Activated CD4-positive, alpha-beta T cell treated with anti-CD3 and anti-CD28 coated beads, Interleukin-10, Interleukin-2, amounts not matched to agents 100 ng/mL and 50 ng/mL, durations not matched to agents 16 hours and 8 hours (primary cell): ENCODE measurements at regions not wholly inside any gene's neighbourhood (a gene's known extent, or its start where the extent isn't known, plus 50 kb on each side); places are given as distances from the start of the nearest gene placed in this dataset.

Source experiments
- DNase-seq: peaks from one replicate; pipeline ENCODE4 v3.0.0-alpha.2; 2020

DNA sequence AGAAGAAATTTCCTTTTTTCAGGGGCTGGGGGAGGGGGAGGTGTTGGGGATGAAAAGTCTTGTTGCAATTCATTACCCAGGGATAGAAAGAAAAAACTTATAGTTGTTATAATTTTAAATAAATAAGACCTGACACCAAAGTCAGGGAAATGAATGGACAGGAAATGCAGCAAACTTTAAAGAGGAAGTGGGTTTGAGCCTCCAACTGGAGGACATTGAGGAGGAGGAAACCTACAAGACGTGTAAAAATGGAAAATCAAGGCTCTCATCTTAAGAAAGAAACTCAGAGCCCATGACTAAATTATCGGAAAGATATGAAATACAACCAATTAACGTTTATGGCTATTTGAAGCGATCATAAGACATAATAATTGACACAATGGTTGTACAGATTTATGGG lies 54.4 kb downstream of the NIBAN1 start:
- DNase-seq: no peak

DNA sequence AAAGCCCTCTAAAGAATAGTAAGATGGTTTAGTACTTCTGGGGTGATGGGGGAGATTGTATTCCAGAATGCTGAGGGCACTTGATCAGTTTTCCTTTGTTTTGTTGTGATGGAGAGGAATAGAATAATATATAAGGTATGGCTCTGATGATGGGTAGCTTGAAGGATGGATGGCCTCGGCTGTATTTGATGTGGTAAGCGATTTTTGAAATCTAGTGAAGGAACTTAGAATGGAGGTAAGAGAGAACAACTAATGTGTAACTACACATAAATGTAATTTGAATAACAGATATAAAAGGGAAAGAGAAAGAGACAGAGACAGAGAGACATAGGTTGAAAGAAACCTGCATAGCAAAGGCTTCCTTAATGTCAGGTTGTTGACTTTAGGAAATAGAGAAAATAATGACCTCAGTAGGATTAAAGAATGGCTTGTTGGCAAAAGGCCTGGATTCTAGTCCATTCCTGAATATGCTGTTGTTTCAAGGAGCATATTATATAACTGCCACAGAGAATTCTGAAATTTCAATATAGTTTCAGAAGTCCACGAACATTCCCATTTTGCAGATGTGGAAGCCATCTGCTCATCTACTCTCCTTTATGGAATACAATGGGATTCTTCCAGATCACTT lies 58.7 kb downstream of the NIBAN1 start:
- DNase-seq: no peak

GRCh38 chr1:184914149-184914548 lies 60.2 kb downstream of the NIBAN1 start:
- DNase-seq: no peak

DNA sequence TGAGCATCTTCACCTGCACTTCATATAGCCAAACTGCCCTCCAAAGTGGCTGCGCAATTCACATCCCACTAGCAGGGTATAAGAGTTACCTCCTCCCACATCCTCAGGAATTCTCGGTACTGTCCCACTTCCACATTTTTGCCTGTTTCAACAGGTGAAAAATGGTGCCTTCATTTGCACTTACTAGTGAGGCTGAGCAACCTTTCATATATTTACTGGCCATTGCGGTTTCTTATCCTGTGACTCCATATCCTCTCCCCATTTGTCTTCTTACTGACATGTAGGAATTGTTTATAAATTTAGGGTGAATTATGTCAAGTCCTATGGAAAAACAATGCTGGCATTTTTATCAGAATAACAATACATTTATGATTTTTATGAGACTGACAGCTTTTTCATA lies 61.9 kb downstream of the NIBAN1 start:
- DNase-seq: no peak

DNA sequence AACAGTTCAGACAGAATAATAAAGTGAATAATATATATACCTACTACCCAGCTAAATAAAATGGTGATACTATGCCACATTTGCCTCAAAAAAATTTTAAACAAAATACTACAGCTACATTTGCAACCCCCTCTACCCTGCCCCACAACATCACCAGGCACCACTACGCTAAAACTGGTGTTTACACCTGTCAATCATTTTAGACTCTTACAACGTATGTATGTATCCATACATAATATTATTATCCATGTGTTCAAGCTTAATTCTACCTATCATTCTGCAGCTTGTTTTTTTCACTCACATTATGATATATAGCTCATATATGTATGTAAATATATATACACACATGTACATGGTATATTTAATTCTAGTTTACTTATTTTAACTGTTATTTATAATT lies 62.5 kb downstream of the NIBAN1 start:
- DNase-seq: no peak

GRCh38 chr1:184911103-184911745 lies 63.1 kb downstream of the NIBAN1 start:
- DNase-seq: no peak

- DNase-seq: no peak
These were observed 63.6 kb downstream of the NIBAN1 start for GRCh38 chr1:184910691-184911091.

DNA sequence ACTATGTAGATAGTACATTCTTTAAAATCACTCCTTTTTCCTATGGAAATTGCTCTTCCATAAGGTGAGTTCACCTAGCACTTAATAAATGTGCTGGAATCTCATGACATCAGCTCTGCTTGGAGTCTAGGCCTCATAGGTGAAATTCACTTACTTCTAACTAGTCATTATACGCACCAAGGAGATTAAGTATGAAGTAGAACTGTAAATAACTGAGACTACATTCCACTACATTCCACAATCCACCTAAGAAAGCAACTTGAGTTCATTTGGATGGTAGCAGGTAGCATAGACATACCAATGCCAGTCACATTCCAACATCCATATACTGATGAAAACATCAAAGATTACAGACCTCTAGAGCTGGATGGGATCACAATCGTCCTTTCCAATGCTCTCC lies 64.3 kb downstream of the NIBAN1 start:
- no peak for DNase-seq

- no peak for DNase-seq
These were observed 65.3 kb downstream of the NIBAN1 start for GRCh38 chr1:184909019-184909418.

DNA sequence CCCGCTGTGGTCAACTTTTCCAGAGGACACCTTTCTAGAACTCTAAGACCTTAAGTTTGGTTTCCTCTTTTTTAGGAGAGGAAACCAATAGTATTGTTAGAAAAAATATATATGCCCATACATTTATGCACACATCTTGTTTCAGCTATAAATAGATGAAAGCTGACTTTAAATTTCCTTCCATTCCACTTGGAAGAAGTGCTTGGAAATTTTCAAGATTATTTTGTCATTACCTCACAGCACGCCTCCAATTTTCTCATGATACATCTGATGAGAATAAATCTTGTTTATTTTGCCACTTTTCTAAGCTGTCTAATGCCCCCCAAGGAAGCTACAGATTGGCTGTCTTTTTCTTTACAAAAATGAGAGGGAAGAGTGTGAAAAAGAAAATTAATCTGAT lies 65.8 kb downstream of the NIBAN1 start:
- DNase-seq: no peak

GRCh38 chr1:184907500-184907899 lies 66.8 kb downstream of the NIBAN1 start:
- DNase-seq: no peak

- no peak for DNase-seq
These were observed 67.5 kb downstream of the NIBAN1 start for GRCh38 chr1:184906761-184907160.

DNA sequence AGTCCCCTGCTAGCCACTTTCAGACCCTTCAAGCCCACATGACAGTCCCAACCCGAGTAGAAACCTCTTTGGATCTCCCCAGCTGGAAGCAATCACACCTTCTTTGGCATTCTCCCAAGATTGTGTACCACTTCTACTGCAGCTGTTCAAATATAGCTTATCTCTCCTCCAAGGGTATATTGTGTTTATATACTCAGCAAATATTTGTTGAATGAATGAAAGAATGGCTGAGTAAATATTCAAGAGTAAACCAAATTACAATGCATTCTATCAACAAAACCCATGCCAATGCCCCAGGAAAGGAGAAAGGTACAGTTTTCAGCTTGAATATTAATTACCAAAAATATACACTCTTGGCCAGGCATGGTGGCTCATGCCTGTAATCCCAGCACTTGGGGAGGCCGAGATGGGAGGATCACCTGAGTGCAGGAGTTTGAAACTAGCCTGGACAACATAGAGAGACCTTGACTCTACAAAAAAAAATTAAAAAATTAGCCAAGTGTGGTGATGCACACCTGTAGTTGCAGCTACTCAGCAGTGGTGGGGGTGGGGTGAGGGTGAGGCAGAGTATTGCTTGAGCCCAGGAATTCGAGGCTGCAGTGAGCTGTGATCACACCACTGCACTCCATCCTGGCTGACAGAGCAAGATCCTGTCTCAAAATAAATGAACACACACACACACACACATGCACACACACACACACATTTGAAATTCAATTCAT lies 68.5 kb downstream of the NIBAN1 start:
- no peak for DNase-seq

DNA sequence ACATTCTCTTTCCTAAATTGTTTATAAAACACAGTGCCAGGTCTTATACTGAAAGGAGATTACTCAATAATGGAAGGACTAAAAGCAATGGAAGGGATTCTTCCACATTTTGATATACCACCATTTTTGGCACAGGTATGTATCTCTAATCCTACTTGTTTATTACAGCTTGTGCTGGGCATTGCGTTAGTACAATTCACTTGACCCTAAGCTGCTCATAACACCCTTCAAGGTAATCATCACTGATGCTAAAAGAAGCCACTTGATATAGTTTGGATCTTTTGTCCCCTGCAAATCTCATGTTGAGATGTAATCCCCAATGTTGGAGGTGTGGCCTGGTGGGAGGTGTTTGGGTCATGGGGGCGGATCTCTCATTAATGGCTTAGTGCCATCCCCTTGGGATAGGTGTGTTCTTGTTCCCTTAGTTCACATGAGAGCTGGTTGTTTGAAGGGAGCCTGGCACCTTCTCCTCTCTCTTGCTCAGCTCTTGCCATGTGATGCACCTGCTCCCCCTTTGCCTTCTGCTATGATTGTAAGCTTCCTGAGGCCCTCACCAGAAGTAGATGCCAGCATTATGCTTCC lies 71.1 kb downstream of the NIBAN1 start:
- DNase-seq: no peak

GRCh38 chr1:184900507-184900906 lies 73.8 kb downstream of the NIBAN1 start:
- DNase-seq: no peak

GRCh38 chr1:184896000-184896399 lies 78.3 kb downstream of the NIBAN1 start:
- DNase-seq: no peak

DNA sequence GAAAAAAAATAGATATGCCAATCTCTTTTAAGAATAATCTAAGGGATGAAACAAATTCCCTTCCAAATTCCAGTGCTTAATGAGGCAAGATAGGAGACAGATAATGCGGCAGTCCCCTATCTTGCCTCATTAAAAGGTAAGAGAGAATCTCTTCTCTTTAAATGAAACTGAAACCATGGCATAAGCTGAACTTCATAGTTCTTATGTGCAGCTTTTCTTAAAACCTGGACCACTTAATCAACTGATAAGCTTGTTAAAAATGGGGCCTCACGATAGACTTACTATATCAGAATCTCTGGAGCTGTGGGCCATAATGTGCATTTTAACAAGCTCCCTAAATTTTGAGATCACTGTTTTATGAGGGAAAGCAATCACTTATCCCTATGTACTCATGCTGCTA lies 79.2 kb downstream of the NIBAN1 start:
- DNase-seq: no peak

DNA sequence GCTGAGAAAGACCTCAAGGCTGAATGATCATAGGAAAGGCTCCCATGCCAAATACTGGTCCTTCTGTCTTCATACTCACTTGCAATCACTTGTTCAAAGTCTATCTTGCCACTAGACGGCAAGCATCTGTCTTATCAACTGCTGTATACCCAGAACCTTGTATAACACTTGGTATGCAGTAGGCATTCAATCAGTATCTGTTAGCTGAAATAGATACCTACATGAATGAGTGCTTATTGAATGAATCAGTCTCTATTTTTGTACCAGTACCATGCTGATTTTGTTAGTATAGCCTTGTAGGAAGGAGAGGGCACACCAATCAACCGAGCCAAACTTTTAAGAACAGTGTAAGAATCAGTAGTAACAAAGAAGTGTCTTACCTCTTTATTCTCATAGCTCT lies 80.6 kb downstream of the NIBAN1 start:
- DNase-seq: no peak

DNA sequence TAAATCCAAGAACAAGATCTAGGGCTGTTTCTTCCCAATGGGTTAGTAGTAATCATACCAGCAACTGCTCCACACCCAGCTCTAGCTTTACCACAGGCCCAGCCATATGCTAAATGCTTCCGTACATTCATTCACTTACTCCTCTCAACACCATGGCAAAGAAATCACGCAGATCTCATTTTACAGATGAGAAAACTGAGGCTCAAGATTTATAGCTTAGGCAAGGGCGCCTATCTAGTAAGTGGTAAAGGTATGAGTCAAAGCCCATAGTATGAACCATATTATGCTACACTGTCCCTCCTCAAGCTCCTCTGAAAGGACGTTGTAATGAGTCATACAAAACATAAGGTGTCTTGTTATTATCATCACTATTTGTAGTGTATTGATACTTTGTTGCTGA lies 82.2 kb downstream of the NIBAN1 start:
- DNase-seq: peak; percentile 96

DNA sequence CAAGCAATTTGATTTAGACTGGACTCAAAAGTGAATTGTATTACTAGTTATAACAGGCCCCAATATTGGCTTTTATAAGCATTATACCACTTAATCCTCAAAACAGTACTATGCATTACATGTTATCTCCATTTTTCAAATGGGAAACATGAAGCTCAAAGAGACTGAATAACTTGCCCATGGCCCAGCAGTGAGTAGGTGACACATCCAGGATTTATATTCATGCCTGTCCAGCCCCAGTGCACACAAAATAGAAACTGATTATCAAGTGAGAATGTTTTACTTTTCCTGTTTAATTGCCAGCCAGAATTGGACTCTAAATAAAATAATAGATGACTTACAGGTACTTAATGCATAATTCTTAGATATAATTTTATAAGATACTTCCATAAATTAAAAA lies 82.9 kb downstream of the NIBAN1 start:
- DNase-seq: peak; percentile 34

DNA sequence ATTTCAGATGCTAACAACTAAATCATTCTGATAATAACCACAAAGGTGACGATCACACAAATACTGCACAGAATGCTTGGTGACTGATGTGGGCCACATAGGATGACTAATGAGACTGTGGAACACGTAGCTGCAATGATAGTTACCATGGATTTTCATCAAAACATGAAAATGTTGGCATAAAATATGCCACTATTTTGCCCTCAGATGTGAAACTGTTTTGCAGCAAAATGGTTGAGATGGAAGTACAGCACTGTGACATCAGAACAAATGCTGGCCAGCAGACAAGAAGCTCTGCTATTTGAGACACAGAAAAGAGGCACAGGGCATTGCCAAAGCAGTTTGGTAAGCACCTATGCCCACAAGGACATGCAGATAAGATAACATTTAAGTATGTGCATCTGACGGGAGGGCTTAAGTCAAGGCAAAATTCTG lies 83.8 kb downstream of the NIBAN1 start:
- DNase-seq: peak; percentile 92

DNA sequence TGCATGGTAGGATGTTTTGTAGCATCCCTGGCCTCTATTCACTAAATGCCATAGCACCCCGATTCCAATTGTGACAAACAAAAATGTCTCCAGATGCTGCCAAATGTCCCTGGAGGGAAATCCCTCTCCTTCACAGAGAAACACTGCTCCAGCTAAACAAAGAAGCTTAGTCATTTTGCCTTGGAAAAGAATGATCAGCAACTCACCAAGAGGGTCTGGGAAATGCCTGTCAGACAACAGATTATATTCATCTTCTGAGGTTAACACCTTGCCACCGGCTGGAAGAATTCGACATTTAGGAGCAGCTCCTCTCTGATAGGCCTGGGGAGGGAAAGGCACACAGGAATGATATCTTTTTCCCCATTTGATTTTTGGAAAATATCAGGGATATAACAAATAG lies 84.4 kb downstream of the NIBAN1 start:
- peak; percentile 54 for DNase-seq

GRCh38 chr1:184889166-184889565 lies 85.1 kb downstream of the NIBAN1 start:
- DNase-seq: no peak

- DNase-seq: no peak
These were observed 85.8 kb downstream of the NIBAN1 start for GRCh38 chr1:184888505-184888904.
